HG02852 (cell line): ENCODE measurements at regions not wholly inside any gene's neighbourhood (a gene's known extent, or its start where the extent isn't known, plus 50 kb on each side); places are given as distances from the start of the nearest gene placed in this dataset.
"Not testable (repeated sequence)": the region's sequence is repeated elsewhere in the genome, so short reads cannot be mapped to it uniquely, and the experiment has no call there.

Experiments
- ATAC-seq: cut with Tn5 transposase; IDR thresholded peaks from one replicate; pipeline ENCODE4 v1.9.1; 2021; ENCODE audit warnings: mild to moderate bottlenecking, moderate library complexity; ENCODE audit not compliant: unreplicated experiment

DNA sequence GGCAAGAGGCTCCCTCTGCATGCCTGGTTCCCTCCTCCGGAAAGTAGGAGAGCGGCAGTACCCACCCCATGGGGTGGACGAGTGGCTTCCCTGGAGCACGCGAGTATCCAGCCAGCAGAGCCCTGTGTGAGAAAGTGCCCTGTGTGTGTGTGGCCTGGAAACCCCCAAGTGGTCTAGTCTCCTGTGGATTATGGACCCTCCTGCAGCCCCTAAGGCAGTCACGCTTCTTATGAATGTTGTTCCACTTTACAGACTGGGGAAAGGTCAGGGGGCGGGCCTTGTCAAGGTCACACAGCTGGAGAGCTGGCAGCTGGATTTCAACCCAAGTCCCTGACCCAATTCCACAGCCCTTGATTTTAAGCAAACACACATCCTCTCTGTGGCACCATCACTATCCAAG, 252.5 kb upstream of the SULF2 start:
- not testable (repeated sequence) for ATAC-seq

DNA sequence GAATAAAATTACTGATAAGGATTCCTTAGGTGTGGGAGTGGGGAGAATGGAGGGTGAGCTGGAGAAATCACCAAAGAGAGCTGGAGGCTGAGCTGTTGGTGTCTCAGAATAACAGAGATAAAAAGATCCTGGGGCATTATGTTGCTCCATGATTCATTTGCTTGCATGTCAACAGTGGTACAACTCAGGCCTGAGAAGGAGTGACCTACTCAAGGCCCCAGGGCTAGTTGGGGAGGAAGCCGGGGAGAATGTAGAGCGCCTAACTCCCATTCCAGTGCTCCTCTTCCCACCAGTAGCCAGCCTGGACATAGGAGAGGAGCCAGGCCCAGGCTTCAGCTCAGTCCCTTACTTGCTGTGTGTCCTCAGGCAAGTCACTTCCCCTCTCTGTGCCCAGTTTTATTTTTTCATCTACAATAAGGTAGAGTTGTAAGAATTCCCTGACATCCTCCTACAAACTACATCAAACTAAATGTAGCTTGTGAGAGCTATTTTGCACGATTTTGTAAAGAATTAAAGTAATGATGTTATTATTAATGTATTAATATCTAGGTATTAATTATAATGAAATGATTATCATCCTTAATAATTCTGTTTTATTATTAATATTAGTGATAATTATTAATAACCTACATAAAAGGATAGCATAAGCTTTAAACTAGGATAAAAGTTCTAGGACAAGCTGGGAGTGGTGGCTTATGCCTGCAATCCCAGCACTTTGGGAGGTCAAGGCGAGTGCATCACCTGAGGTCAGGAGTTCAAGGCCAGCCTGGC, 250.9 kb upstream of the SULF2 start:
- no peak for ATAC-seq

DNA sequence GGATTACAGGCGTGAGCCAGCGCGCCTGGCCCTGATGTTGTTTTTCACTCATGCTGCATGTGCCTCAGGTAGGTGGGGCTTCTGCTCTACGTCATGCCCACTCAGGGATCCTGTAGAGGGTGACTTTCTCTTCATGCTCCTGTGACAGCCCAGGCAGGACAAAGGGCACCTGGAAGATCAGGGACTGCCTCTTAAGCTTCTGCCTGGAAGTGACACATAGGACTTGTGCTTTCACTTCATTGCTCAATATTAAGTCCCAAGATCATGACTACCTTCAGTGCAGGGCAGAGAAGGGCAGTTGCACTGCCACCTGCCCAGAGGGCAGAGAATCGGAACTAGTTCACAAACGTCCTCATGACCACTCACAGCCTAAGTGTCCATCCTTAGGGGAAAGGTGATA, 249.5 kb upstream of the SULF2 start:
- ATAC-seq, result no peak

DNA sequence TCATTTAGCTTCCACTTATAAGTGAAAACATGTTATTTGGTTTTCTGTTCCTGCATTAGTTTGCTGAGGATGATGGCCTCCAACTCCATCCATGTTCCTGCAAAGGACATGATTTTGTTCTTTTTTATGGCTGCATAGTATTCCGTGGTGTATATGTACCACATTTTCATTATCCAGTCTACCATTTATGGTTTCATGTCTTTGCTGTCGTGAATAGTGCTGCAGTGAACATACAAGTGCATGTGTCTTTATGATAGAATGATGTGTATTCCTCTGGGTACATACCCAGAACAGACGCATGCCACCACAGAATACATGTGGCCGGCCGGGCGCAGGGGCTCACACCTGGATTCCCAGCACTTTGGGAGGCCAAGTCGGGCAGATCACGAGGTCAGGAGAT, 247.7 kb upstream of the SULF2 start:
- not testable (repeated sequence) for ATAC-seq

DNA sequence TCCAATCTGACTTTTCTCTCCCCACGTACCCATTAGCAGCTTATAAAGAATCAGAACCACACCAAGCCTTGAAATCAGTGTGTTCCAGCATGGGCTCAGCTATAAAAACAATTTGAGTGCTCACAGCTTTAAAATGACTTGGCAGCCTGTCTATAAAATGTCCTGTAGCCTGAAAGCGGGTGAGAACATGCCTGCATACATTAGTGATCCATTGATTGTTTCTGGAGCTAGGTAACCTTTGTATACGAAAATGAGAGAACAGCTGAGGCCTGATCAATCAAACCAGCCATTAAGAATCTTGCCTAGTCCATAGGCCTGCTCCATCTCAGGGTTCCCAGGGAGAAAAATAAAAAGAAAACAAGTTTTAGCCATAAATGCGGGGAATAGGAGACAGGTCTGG, 245.8 kb upstream of the SULF2 start:
- ATAC-seq, result no peak

DNA sequence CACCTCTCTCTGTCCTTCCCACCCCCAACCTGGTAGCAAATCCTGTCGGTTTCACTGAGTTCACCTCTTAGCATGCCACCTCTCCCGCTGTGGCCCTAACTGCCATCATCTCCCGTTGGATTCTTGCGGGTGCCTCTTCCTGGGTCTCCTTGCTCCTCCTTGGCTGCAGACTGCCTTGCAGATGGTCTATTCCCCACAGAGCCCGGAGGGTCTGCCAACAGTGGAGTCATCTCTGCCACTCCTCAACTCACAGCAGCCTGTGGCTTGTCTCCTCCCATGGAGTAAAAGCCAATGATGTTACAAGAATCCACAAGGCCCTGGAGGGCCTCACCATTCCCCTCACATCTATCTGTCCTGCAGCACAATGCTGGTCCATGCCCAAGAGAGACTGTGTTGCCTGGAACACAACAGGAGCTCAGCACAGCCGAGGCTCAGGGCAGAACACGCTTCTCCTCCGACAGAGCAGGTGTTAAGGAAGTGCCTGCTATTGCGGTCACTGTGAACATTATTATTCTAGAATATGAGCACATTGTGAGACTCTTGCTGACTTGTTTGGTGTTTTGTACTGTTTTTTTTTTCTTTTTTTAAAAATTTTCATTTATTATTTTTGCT, 241.8 kb upstream of the SULF2 start:
- no peak for ATAC-seq

DNA sequence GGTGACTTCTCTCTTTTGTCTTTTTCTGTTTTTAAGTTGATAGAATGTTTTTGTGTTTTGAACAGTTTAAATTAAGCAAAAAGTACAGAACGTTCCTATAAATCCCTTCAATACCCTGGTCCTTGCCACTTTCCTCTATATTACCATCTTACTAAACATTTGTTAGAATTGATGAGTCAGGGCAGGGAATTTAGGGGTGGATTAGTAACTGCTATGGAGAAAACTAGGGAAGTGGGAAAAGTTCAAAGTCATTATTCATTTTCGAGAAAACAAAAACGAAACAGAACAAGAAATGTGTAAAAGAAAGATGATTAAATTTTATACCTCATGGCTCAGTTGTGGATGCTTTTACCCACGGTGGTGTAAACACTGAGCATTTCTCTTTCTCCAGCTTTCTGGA, 240.4 kb upstream of the SULF2 start:
- ATAC-seq, result no peak

DNA sequence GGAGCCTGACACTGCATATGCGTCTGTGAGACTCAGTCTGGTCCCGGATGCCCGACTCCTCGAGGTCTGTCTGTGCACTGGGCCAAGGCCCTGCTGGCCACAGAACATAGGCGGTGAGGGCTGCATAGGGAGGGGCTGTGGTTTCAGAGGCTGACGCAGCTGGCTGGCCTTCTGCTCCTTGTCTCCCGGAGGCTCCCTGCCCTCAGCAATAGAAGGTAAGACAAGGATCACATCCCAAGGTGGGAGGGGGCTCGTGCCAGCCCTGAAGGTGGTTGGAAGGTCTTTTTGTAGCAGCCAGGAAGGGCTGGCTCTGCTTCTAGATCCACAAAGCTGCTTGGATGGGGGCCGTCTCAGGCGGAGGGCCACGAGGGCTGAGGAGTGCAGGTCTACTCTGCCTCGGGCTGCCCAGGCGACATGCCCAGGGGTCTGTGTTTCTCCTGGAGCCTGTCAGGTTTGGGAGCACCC, 239.8 kb upstream of the SULF2 start:
- no peak for ATAC-seq

DNA sequence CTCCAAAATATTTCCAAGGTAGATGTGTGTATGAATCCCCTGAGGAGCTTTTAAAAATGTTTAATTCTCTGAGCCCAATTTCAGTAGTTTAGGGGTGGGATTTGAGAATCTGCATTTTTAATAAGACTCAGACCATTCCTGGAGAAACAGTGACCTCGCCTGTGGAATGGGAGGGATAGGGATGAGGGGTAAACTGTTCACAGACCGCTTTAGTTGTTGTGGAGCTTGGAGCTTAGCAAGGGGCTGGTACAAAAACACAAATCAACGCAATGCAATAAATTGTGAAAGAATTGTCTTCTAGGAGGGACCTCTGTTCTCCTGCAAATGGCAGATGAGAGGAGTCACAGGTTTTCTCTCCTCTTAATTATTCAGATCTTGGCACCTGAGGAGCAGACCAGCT, 239.3 kb upstream of the SULF2 start:
- ATAC-seq, result no peak

DNA sequence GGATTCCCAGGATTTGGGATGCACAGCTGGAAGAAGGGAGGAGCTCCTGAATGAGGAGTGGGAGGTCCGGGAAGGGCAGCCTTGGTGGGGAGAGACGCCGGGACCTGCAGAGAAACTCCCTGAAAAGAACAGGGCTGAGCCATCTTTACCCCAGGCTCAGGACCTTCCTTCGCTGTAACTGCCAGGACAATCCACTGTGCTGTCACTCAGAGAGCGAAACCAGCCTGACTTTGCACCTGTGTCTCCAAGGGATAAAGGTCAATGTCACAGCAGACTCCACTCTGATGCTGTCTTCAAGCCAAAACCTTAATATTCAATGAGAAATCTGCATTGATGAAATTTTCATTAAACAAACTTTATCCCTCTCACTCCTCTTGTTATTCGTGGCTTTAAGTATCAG, 235.4 kb upstream of the SULF2 start:
- not testable (repeated sequence) for ATAC-seq

DNA sequence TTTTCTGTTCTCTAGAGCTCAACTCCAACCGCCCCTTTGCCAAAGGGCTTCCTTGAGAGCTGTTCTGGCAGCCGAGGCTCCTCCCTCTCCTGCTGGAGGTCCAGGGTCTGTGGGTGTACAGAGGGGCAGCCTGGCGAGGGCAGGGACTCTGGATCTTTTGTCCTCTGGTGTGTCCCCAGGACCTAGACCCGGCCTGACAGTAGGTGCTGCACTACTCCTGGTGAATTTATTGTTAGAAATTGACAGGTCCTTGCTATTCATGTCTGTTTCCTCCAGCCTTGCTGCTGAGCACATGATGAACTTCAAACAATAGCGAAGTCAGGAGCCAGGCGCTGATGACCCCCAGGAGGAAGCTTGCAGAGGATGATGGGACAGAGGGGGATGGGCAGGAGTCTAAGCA, 234.7 kb upstream of the SULF2 start:
- ATAC-seq, result no peak

DNA sequence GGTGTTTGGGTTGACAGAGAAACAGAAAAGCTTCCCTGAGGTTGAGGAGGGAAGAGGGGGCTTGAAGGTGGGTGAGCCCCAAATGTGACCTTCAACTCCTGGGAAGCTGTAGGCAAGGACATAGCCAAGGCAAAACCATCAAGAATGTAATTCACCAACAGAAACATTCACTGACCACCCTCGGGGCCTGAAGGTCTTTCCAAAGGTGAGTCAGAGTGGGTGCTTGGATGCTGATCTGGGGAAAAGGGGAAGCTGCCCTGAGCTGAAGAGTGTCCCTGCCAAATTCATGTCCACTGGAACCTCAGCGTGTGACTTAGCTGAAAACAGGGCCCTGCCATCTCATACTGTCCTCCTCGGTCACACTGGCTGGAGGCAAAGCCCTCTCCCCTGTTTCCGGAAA, 234.2 kb upstream of the SULF2 start:
- no peak for ATAC-seq

DNA sequence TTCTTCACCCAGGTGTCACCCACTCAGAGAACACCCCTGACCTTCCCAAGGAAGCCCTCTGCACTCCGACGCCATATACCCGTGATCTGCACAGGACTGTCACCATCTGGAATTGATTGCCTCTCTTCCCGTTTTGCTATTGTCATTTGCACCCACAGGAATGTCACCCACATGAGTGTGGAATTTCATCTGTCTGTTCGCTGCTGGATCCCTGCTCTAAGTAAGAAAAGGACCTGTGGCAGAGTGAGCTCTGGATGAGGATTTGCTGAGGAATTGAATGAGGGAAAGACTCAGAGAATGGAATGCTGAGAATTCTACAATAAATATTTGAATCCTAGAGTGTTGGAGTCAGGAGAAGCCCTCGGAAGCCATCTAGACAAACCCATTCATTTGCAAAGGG, 233.6 kb upstream of the SULF2 start:
- ATAC-seq, result not testable (repeated sequence)

DNA sequence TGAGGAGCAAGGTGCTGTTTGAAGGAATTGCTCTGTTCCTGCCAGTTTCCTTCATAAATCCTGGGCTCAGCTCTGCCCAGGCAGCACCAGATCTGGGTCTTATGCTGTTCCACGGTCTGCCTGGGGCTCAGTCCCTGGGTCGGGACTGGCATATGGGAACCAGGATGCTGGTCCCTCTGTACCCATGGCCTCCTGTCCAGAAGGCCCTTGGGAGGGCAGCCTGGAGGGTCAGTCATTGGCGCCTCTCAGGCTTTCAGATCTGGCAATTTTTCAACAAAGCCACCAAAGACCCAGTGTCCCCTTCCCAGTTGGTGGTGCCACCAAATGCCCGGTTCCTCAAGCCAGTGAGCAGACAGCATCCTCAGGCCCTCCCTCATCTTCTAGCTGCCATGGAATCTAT, 232.7 kb upstream of the SULF2 start:
- no peak for ATAC-seq

DNA sequence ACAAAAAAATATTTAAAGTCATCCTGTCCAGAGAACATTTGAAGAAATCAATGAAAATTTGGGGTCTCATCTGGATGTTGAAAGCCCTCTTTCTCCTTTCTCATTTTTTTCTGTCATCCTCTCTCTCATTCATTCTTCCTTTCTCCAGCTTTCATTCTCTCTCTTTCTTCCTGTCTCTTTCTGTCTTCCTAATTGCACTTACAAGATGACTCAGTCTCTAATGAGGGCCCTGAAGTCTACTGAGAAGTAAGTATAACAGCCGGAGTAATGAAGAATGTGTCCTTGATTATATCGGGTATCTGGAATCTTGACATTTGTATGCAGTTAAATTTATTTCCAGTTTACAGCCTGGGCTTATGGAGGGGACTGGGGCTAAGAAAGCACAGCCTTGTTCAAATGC, 232.2 kb upstream of the SULF2 start:
- ATAC-seq, result no peak

DNA sequence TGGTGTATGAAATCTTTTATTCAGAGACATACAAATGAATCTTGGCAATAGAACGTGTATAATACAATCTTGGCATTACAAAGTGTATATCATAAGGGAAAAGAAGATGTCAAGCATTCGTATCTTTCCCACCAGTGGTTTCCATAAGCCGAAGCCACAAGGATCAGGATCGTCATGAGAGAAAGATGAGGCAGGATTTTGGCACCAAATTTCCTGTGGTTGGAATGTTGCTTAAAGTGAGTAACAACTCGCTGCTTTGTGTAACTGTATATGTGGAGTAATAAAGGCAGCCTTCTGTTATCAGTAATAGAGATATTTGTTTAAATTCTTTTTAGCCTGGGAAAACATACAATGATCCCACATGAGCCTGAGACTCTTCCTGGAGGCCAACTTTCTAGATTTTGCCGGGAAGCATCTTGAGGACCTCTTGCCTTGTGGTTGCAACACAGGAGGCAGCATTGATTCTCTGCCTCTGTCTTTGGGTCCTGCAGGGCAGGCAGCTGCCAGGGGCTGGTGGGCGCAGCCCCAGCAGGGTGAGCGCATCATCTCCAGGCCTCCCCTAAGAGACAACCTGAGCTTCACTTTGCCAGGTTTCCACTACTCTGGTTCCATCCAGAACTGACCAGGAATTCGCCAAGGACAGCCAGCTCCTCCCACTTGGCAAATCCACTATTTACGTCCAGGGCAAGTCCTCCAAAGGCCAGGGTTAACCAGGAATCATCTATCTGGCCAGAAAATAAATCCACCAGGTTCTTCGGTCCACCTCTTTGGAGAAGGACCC, 230.9 kb upstream of the SULF2 start:
- no peak for ATAC-seq

DNA sequence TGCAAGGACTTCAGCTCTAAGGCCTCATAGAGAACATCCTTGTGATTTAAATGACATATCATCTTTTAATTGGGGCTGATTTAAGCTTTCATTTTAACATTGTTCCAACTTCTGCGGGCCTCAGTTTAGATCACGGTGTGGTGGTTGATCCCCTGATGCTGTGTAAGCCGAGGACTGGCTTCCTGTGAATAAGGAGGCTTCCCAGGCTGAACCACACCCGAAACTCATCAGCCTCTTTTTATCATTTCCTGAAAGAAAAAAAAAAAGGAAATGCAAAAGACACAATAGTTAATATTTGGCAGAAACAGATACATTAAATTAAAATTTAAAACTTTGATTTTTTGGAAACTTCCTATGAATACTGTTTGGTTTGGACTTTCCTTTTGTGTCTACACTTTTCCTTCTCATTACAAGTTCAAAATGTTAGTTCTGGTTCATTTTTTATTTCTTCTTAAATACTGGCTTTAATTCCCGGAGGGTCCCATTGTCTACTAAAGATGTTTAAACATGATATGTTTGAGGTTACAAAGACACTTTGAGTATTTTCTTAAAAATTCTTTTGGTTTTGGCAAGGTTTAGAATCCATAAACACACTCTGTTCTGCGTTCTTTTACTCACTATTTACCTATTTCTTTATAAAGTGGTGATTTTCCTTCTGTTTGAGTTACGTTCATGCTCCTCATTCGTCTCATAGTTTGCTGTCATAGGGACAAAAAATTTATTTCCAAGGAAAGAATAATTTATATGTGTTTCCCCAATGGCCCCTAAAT, 230.0 kb upstream of the SULF2 start:
- ATAC-seq, result no peak

DNA sequence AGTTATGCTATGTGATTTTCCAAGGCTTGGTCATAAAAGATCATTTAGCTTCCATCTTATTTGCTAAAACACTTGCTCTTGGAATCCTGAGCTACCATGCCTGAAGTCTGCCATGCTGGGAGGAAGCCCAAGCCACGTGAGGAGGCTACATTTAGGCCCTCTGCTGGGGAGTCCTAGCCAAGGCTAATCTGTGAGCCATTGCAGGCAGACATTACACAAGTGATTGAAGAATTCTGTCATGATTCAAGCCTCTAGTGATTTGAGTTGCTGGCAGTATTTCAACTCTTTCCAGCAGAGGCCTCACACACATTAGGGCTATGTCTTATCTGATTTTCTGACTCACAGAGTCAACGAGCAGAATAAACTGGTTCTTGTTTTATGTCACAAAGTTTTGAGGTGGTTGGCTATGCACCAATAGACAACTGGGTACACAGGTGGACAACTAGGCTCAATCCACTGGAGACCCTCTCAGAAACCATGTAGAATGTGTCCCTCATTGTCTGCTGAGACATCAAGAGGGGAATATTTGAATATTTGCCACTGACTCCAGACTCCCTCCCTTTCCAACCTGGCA, 227.2 kb upstream of the SULF2 start:
- ATAC-seq, result no peak

DNA sequence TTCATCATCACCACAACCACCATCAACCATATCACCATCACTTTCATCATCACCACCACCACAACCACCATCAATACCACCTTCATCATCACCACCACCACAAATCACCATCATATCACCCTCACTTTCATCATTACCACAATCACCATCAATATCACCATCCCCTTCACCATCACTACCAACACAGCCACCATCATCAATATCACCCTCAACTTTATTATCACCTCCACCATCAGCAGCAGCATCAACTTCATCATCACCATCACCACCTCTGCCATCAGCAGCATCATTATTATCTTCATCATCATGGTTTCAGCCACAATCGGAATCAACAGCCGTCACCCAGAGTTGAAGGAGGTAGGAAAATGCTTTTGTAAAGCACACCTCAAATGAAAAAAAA, 225.7 kb upstream of the SULF2 start:
- ATAC-seq, result no peak

DNA sequence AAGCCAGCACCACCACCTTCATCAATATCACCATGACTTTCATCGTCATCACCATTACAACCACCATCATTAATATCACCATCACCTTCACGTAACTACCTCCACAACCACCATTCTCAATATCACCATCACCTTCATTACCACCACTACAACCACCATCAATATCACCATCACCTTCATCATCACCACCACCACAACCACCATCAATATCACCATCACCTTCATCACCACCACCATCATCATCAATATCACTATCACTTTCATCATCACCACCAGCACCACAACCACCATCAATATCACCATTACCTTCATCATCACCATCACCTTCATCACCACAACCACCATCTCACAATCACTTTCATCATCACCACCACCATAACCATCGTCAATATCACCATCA, 225.3 kb upstream of the SULF2 start:
- no peak for ATAC-seq
